ENCODE measurements at regions not wholly inside any gene's neighbourhood (a gene's known extent, or its start where the extent isn't known, plus 50 kb on each side); places are given as distances from the start of the nearest gene placed in this dataset.
A peak's percentile ranks its signal among the peaks of the same experiment; 100 is the strongest.
"Not testable (repeated sequence)": the region's sequence is repeated elsewhere in the genome, so short reads cannot be mapped to it uniquely, and the experiment has no call there.

DNA sequence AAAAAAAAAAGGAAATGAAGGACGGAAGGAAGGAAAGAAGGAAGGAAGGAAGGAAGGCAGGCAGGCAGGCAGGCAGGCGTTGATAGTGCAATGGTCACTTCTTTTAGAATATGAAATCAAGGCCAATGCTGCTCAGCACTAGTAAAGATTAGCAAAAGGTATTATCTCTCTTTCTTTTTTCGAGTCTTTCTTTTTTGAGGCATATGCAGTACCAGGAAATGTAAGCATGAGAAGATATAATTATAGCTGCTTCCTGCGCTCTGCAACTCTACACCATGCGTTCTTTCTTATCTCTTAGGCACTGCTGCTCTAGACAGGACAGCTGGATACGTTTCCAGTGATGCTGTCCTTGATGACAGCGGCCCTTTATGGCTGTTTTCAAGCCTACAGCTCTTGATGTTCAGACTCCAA, 1512.5 kb upstream of the B3GALT2 start:
- intact Hi-C loops (cut with DNase I): no loop called here
- peak; percentile 96 for ATAC-seq (ENCODE audit: poor library complexity)
- DNase-seq: no peak

- ATAC-seq (ENCODE audit: poor library complexity) (no peak), DNase-seq (no peak)
- intact Hi-C loops (cut with DNase I): no loop called here
Observed at GRCh38 chr1:194693244-194693643, 1506.8 kb upstream of the B3GALT2 start.

DNA sequence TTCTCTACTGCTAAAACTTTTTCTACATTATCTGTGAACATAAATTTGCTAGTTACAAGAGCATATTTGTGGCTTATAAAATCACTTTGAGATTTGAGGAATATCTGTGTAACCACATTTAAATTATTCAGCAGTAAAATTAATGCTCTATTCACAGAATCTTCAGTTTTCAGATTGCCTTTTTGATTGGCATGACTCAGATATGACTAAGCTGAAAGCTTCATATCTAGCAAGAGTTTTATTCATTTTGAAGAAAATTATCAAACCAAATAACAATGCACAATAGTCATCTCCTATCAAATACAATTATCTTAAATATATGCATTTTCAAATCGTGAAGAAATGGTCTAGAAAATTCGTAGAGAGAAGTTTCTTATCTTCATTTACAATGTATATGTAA, 1498.2 kb upstream of the B3GALT2 start:
- ATAC-seq (ENCODE audit: poor library complexity): no peak

GRCh38 chr1:194658090-194658439, 1471.7 kb upstream of the B3GALT2 start:
- DNase-seq: no peak
- intact Hi-C loops (cut with DNase I): no loop called here
- ATAC-seq (ENCODE audit: poor library complexity): no peak

More for the DNA sequence above, 1498.2 kb upstream of the B3GALT2 start:
- no peak for DNase-seq
- intact Hi-C loops (cut with DNase I): no loop called here

- no peak for ATAC-seq (ENCODE audit: poor library complexity)
- intact Hi-C loops (cut with DNase I): no loop called here
- no peak for DNase-seq
Observed at GRCh38 chr1:194654956-194655355, 1468.5 kb upstream of the B3GALT2 start.

DNA sequence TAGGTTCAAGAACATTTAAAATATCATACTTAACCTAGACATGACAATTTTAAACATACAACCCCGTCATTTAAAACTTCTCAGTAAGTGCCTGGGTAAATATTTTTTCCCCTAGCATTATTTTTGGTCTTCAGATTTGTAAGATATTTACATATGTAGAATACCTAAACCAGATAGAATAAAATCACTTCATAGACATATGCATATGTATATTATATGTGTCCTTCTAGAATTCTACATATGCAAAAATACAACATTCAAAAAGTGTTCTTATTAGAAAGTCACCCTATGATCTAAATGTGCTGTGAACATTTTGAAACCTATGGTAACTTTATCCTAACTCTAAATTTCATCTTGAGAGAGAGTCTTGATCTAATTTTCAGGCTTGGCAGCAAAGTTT, 1467.0 kb upstream of the B3GALT2 start:
- intact Hi-C loops (cut with DNase I): no loop called here
- no peak for DNase-seq
- no peak for ATAC-seq (ENCODE audit: poor library complexity)

- no peak for DNase-seq
- ATAC-seq (ENCODE audit: poor library complexity): no peak
- intact Hi-C loops (cut with DNase I): no loop called here
Observed at GRCh38 chr1:194647118-194647517, 1460.7 kb upstream of the B3GALT2 start.

GRCh38 chr1:194644528-194644927, 1458.1 kb upstream of the B3GALT2 start:
- intact Hi-C loops (cut with DNase I): no loop called here
- ATAC-seq (ENCODE audit: poor library complexity) (no peak), DNase-seq (no peak)

DNA sequence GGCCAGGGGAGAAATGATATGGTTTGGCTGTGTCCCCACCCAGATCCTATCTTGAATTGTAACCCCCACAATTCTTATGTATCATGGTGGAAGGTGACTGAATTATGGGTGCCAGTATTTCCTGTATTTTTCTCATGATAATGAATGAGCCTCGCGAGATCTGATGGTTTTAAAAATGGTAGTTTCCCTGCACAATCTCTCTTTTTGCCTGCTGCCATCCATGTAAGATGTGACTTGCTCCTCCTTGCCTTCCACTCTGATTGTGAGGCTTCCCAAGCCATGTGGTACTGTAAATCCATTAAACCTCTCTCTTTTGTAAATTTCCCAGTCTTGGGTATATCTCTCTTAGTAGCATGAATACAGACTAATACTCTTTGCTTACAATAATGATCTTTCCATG, 1453.9 kb upstream of the B3GALT2 start:
- DNase-seq (no peak), ATAC-seq (ENCODE audit: poor library complexity) (no peak)
- intact Hi-C loops (cut with DNase I): no loop called here

GRCh38 chr1:194629011-194629410, 1442.6 kb upstream of the B3GALT2 start:
- ATAC-seq (ENCODE audit: poor library complexity): no peak
- intact Hi-C loops (cut with DNase I): no loop called here

GRCh38 chr1:194624833-194625232, 1438.4 kb upstream of the B3GALT2 start:
- DNase-seq (no peak), ATAC-seq (ENCODE audit: poor library complexity) (no peak)
- intact Hi-C loops (cut with DNase I): no loop called here

More at GRCh38 chr1:194629011-194629410, 1442.6 kb upstream of the B3GALT2 start:
- DNase-seq: no peak

- intact Hi-C loops (cut with DNase I): no loop called here
- ATAC-seq (ENCODE audit: poor library complexity) (no peak), DNase-seq (no peak)
Observed at GRCh38 chr1:194618101-194618500, 1431.7 kb upstream of the B3GALT2 start.

- ATAC-seq (ENCODE audit: poor library complexity); intact Hi-C loops (cut with DNase I); DNase-seq: not testable (repeated sequence)
Observed at GRCh38 chr1:194617272-194617671, 1430.9 kb upstream of the B3GALT2 start.

DNA sequence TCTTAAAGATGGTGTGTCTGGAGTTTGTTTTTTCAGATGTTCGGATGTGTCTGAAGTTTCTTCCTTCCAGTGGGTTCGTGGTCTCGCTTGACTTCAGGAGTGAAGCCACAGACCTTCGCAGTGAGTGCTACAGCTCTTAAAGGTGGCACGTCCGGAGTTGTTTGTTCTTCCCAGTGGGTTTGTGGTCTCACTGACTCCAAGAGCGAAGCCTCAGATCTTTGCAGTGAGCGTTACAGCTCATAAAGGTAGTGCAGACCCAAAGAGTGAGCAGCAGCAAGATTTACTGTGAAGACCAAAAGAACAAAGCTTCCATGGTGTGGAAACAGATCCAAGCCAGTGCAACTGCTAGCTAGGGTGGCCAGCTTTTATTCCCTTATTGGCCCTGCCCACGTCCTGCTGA, 1430.4 kb upstream of the B3GALT2 start:
- ATAC-seq (ENCODE audit: poor library complexity) (no peak), DNase-seq (no peak)
- intact Hi-C loops (cut with DNase I): no loop called here

DNA sequence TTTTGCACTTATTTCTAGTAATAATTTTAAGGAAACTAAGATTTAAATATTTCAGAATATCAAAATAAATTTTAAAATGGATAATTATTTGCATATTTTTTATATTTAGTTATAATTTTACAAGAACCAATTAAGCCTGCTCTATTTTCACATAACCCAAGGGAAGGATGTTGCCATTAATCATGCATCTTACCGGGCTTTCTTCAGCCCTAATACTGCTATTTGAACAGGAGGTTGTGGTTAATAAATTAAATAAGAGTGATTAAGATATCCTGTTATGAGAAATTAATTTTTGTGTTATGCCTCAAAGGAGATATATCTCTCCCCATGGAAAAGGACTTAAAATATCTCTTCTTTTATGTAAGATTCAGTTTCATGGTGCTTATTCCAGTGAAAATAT, 1415.8 kb upstream of the B3GALT2 start:
- intact Hi-C loops (cut with DNase I): no loop called here
- no peak for ATAC-seq (ENCODE audit: poor library complexity)

DNA sequence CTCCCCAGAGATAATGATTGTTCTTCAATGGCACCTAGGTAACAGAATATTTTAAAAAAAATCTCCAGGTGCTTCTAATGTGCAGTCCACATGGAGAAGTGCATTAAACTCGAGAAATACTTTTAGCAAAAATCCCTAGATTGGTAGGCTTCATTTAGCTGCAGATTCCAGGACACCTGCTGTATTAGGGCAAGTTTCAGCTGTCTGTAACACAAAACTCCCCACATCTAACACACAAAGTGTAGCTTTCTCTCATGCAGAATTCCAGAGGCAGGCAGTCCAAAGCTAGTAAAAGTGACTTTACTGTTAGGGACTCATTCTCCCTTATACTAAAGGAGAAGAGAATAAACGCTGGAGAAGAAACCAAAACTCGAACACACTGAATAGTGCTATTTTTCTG, 1414.3 kb upstream of the B3GALT2 start:
- intact Hi-C loops (cut with DNase I): no loop called here
- DNase-seq (no peak), ATAC-seq (ENCODE audit: poor library complexity) (no peak)

More for the DNA sequence above, 1415.8 kb upstream of the B3GALT2 start:
- no peak for DNase-seq

DNA sequence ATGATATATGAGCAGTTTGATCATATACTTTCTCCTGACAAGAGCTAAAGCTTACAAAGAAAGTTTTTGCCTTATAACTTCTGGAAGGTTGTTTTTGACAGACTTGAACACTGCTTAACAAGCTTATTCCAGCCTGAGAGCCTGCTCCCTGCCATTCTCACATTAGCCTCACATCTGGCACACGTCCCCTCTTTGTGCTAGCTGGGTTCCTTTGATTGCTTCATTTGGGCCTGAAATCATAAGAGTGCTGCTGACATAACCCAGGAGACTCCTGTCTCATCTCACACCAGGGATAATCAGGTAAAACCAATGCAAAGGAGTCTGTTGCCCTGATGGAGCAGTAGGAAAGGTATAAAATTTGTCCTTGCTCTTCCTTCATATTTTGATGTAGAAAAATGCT, 1411.7 kb upstream of the B3GALT2 start:
- peak; percentile 78 for ATAC-seq (ENCODE audit: poor library complexity)
- intact Hi-C loops (cut with DNase I): no loop called here
- DNase-seq: no peak

GRCh38 chr1:194586302-194586701, 1399.9 kb upstream of the B3GALT2 start:
- no peak for DNase-seq
- no peak for ATAC-seq (ENCODE audit: poor library complexity)
- intact Hi-C loops (cut with DNase I): no loop called here

DNA sequence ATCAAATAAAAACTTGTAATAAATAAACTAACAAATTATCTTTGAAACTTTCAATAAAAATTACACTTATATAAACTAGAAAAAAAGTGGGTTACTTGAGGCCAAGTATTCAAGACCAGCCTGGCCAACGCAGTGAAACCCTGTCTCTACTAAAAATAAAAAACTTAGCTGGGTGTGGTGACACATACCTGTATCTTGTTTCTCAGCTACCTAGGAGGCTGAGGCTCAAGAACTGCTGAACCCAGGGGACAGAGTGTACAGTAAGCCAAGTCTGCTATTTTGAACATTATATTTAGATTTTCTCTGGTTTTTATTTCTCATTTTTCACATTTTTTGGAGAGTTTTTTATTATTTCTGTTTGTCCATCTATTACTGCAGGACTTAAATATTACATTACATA, 1397.6 kb upstream of the B3GALT2 start:
- ATAC-seq (ENCODE audit: poor library complexity): no peak
- intact Hi-C loops (cut with DNase I): no loop called here
- DNase-seq: no peak

DNA sequence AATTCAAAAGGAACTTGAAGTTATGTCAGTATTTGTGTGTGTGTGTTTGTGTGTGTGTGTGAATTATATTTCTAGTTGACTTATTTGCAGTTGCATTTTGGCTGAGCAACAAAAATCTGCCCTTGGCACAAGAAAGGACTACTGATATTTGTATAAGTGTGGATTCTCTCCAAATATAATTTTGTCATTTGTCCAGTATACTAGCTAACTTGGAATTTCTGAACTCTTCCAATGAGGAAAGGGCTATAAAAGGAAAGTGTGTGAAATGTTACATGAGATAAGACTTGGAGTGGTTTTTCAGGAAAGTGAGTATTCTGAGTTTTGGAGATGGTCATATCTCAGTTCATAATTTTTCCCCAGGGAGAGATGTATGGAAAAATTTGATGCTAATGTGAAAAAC, 1384.1 kb upstream of the B3GALT2 start:
- intact Hi-C loops (cut with DNase I): no loop called here
- ATAC-seq (ENCODE audit: poor library complexity) (no peak), DNase-seq (no peak)

- intact Hi-C loops (cut with DNase I): no loop called here
- no peak for DNase-seq
- ATAC-seq (ENCODE audit: poor library complexity): no peak
Observed at GRCh38 chr1:194568610-194569009, 1382.2 kb upstream of the B3GALT2 start.

DNA sequence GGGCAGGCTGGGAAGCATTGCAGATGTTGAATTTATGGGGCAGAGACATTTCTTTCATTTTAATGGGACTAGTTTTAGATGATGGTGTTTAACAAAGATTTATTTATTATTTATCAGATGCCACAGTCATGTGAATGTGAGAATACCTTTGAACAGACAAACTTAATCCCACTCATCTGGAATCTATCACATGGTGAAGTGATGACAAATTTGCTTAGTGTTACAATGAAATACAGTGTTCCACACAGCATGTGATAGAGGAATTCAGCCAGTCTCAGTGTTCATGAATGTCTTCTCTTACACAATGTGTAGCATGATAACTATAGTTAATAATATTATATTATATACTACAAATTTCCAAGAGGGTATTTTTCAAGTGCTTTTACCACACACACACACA, 1361.7 kb upstream of the B3GALT2 start:
- intact Hi-C loops (cut with DNase I): no loop called here
- DNase-seq: no peak

More for the DNA sequence above, 1361.7 kb upstream of the B3GALT2 start:
- ATAC-seq (ENCODE audit: poor library complexity): no peak

Measured in Right ventricle myocardium superior (tissue), 1 donor.